PC-9 (cell line): ENCODE measurements at regions not wholly inside any gene's neighbourhood (a gene's known extent, or its start where the extent isn't known, plus 50 kb on each side); places are given as distances from the start of the nearest gene placed in this dataset.

Experiments
- CTCF ChIP-seq: fragments of 200-600 bp; sonication (generic); conservative IDR thresholded peaks from 2 replicates; pipeline ENCODE4 v1.6.1; 2017; ENCODE audit warnings: mixed run types, antibody characterized with exemption, mild to moderate bottlenecking, moderate library complexity
- EZH2 ChIP-seq: fragments of 200-600 bp; sonication (generic); IDR thresholded peaks from 2 replicates; pipeline ENCODE4 v1.8.0; 2017; ENCODE audit warnings: antibody characterized with exemption, low read depth

- TF ChIP-seq CTCF (no peak), EZH2 (no peak)
These were observed 67.3 kb upstream of the FBXO33 start for GRCh38 chr14:39499514-39499913.
